Esophagus squamous epithelium (tissue), 5 donors: ENCODE measurements at regions not wholly inside any gene's neighbourhood (a gene's known extent, or its start where the extent isn't known, plus 50 kb on each side); places are given as distances from the start of the nearest gene placed in this dataset.

Source experiments
- DNase-seq: peaks from one replicate; lab custom pipeline; 2025; lab: John Stamatoyannopoulos, UW
- H3K27ac ChIP-seq, 4 donors: fragments of 200-600 bp; sonication (generic); one replicate each; pipeline ENCODE4 v1.5.1; 2016 to 2019; ENCODE audit warnings: mild to moderate bottlenecking in 1 of 4
- H3K27me3 ChIP-seq, 4 donors: fragments of 200-600 bp; sonication (generic); 1 replicate in 3 of 4; 2 replicates in 1 of 4; pipeline versions ENCODE4 v1.5.1 to v1.6.0; 2017 to 2021; ENCODE audit warnings: antibody characterized with exemption in 1 of 4
- H3K36me3 ChIP-seq, 3 donors: fragments of 200-600 bp; sonication (generic); one replicate each; pipeline ENCODE4 v1.5.1; 2016 to 2019
- H3K4me1 ChIP-seq, 3 donors: fragments of 200-600 bp; sonication (generic); one replicate each; pipeline ENCODE4 v1.5.1; 2017 to 2019
- H3K4me3 ChIP-seq, 4 donors: fragments of 200-600 bp; sonication (generic); 1 replicate in 3 of 4; 2 replicates in 1 of 4; pipeline ENCODE4 v1.5.1; 2016 to 2019; ENCODE audit warnings: mild to moderate bottlenecking in 2 of 4, moderate library complexity in 1 of 4
- H3K9me3 ChIP-seq, 3 donors: fragments of 200-600 bp; sonication (generic); one replicate each; pipeline ENCODE4 v1.5.1; 2016 to 2019
- CTCF ChIP-seq, 6 experiments: fragments of 450-650 bp in 4 of 6; fragments of 200-600 bp in 2 of 6; sonication (generic) in 2 of 6; IDR thresholded peaks; one replicate each; pipeline ENCODE4 v1.5.1; 2016 to 2019; ENCODE audit warnings: antibody characterized with exemption in 6 of 6, mild to moderate bottlenecking in 4 of 6, moderate library complexity in 4 of 6
- POLR2A ChIP-seq, 4 donors: fragments of 450-650 bp; IDR thresholded peaks; one replicate each; pipeline ENCODE4 v1.6.1; 2017; ENCODE audit warnings: antibody characterized with exemption in 4 of 4, mild to moderate bottlenecking in 4 of 4, moderate library complexity in 3 of 4
- WGBS, 2 donors: methylation state at CpG; one replicate each; pipeline ENCODE4 v1.1.5; 2018; 5-methylcytosine and 5-hydroxymethylcytosine counted together
- intact Hi-C: fragments of 100-400 bp; cut with DNase I; formaldehyde crosslinking; loops from one replicate; pipeline ENCODE4 v1.15.0; 2022
- donor health status: DM: yes; HTN: yes; CAD: no.

GRCh38 chr1:208298593-208299269 lies 54.5 kb upstream of the PLXNA2 start:
- no peak for DNase-seq
- Histone ChIP-seq H3K27me3 (peaks cover 0 to 44% (median 0%) of the 10 kb centered on the region in 4 donors), H3K36me3 (no peaks in the 10 kb centered on the region), H3K4me3 (no peak overlapping the region), H3K4me1 (peaks cover 0 to 20% (median 0%) of the 10 kb centered on the region in 3 donors), H3K9me3 (no peaks in the 10 kb centered on the region), H3K27ac (no peak overlapping the region)
- 27 to 40% methylated on average over 5 of the region's 5 CpGs for WGBS, 2 donors
- intact Hi-C loops = no loop called here
- TF ChIP-seq POLR2A (IDR thresholded peaks at IDR 0.05) = no peak
- no peak for TF ChIP-seq CTCF (IDR thresholded peaks at IDR 0.05)

- Histone ChIP-seq H3K4me1 (peaks cover 0 to 20% (median 0%) of the 10 kb centered on the region in 3 donors), H3K4me3 (no peak overlapping the region), H3K27me3 (peaks cover 0 to 29% (median 0%) of the 10 kb centered on the region in 4 donors), H3K9me3 (no peaks in the 10 kb centered on the region), H3K36me3 (no peaks in the 10 kb centered on the region), H3K27ac (no peak overlapping the region)
- TF ChIP-seq POLR2A (IDR thresholded peaks at IDR 0.05) = no peak
- WGBS, 2 donors = 70 to 76% methylated on average over 7 of the region's 7 CpGs
- no peak for DNase-seq
- intact Hi-C loops = no loop called here
Measured at GRCh38 chr1:208300084-208300770, 56.0 kb upstream of the PLXNA2 start.

- no peak for TF ChIP-seq CTCF (IDR thresholded peaks at IDR 0.05)
- no peak for TF ChIP-seq POLR2A (IDR thresholded peaks at IDR 0.05)
- Histone ChIP-seq H3K9me3 (no peaks in the 10 kb centered on the region), H3K4me1 (peaks cover 0 to 20% (median 0%) of the 10 kb centered on the region in 3 donors), H3K27me3 (peaks cover 0 to 7% (median 0%) of the 10 kb centered on the region in 4 donors), H3K27ac (no peak overlapping the region), H3K36me3 (no peaks in the 10 kb centered on the region), H3K4me3 (no peak overlapping the region)
- WGBS, 2 donors = 100% methylated on average over 3 to 4 of the region's 4 CpGs
- DNase-seq = no peak
- intact Hi-C loops = no loop called here
Measured at GRCh38 chr1:208302699-208303238, 58.6 kb upstream of the PLXNA2 start.

- TF ChIP-seq CTCF (IDR thresholded peaks at IDR 0.05) (no peak), POLR2A (IDR thresholded peaks at IDR 0.05) (no peak)
- H3K36me3 ChIP-seq = no peaks in the 10 kb centered on the region
- intact Hi-C loops = no loop called here
- no peaks in the 10 kb centered on the region for H3K9me3 ChIP-seq
- no peak for DNase-seq
- WGBS, 2 donors = 72% methylated on average over 8 of the region's 8 CpGs
- no peak overlapping the region for H3K4me3 ChIP-seq
- H3K4me1 ChIP-seq = peaks cover 0 to 10% (median 0%) of the 10 kb centered on the region in 3 donors
- no peak overlapping the region for H3K27ac ChIP-seq
- peaks cover 0 to 7% (median 0%) of the 10 kb centered on the region in 4 donors for H3K27me3 ChIP-seq
Measured at GRCh38 chr1:208303743-208304712, 59.8 kb upstream of the PLXNA2 start.

- H3K36me3 ChIP-seq = no peaks in the 10 kb centered on the region
- TF ChIP-seq POLR2A (IDR thresholded peaks at IDR 0.05) (no peak), CTCF (IDR thresholded peaks at IDR 0.05) (no peak)
- H3K4me3 ChIP-seq = no peak overlapping the region
- no peaks in the 10 kb centered on the region for H3K9me3 ChIP-seq
- intact Hi-C loops = no loop called here
- H3K27ac ChIP-seq = no peak overlapping the region
- 72 to 75% methylated on average over 3 of the region's 3 CpGs for WGBS, 2 donors
- DNase-seq = no peak
- H3K27me3 ChIP-seq = no peaks in the 10 kb centered on the region
- peaks cover 0 to 8% (median 0%) of the 10 kb centered on the region in 3 donors for H3K4me1 ChIP-seq
Measured at GRCh38 chr1:208308221-208308620, 64.0 kb upstream of the PLXNA2 start.
